Type B pancreatic cell (in vitro differentiated cells): ENCODE measurements at regions not wholly inside any gene's neighbourhood (a gene's known extent, or its start where the extent isn't known, plus 50 kb on each side); places are given as distances from the start of the nearest gene placed in this dataset.

Source experiments
- DNase-seq: peaks from one replicate; pipeline ENCODE4 v3.0.0; 2021; ENCODE audit warnings: mixed read lengths; ENCODE audit not compliant: unreplicated experiment; ENCODE audit errors: extremely low spot score
- H3K27ac Mint-ChIP-seq: 2 replicates; pipeline ENCODE4 v1.8.0; 2021; ENCODE audit warnings: mild to moderate bottlenecking, mixed read lengths
- H3K27me3 Mint-ChIP-seq: 2 replicates; pipeline ENCODE4 v1.8.0; 2021; ENCODE audit warnings: mixed read lengths
- H3K36me3 Mint-ChIP-seq: 2 replicates; pipeline ENCODE4 v1.8.0; 2021; ENCODE audit warnings: mixed read lengths
- H3K4me1 Mint-ChIP-seq: one replicate; pipeline ENCODE4 v1.8.0; 2021; ENCODE audit warnings: mixed read lengths; ENCODE audit not compliant: unreplicated experiment
- H3K4me3 Mint-ChIP-seq: 2 replicates; pipeline ENCODE4 v1.8.0; 2021; ENCODE audit warnings: mild to moderate bottlenecking, mixed read lengths
- H3K9me3 Mint-ChIP-seq: 2 replicates; pipeline ENCODE4 v1.8.0; 2021; ENCODE audit warnings: mixed read lengths
- CTCF ChIP-seq: fragments of 200-600 bp; sonication (generic); conservative IDR thresholded peaks from 2 replicates; pipeline ENCODE4 v1.5.0; 2021; ENCODE audit warnings: antibody characterized with exemption, mild to moderate bottlenecking

- DNase-seq: no peak
- H3K9me3 Mint-ChIP-seq: peaks cover 6% of the 10 kb centered on the region
- H3K4me1 Mint-ChIP-seq: no peaks in the 10 kb centered on the region
- no peak overlapping the region for H3K4me3 Mint-ChIP-seq
- no peaks in the 10 kb centered on the region for H3K27me3 Mint-ChIP-seq
- no peaks in the 10 kb centered on the region for H3K36me3 Mint-ChIP-seq
- H3K27ac Mint-ChIP-seq: no peak overlapping the region
- TF ChIP-seq CTCF: no peak
Observed at GRCh38 chr14:83356080-83356479, 1822.4 kb upstream of the SEL1L start.

- no peak for DNase-seq
- Mint-ChIP-seq H3K4me1 (no peaks in the 10 kb centered on the region), H3K27me3 (no peaks in the 10 kb centered on the region), H3K36me3 (no peaks in the 10 kb centered on the region), H3K27ac (no peak overlapping the region), H3K9me3 (no peaks in the 10 kb centered on the region), H3K4me3 (no peak overlapping the region)
- no peak for TF ChIP-seq CTCF
Observed at GRCh38 chr14:83372271-83372670, 1838.6 kb upstream of the SEL1L start.

GRCh38 chr14:83379436-83379835 lies 1845.8 kb upstream of the SEL1L start:
- Mint-ChIP-seq H3K36me3 (no peaks in the 10 kb centered on the region), H3K9me3 (no peaks in the 10 kb centered on the region), H3K27ac (no peak overlapping the region)

GRCh38 chr14:83384253-83384652 lies 1850.6 kb upstream of the SEL1L start:
- no peak for TF ChIP-seq CTCF
- no peaks in the 10 kb centered on the region for H3K4me1 Mint-ChIP-seq
- no peak overlapping the region for H3K4me3 Mint-ChIP-seq
- peaks cover 3% of the 10 kb centered on the region for H3K9me3 Mint-ChIP-seq
- no peak for DNase-seq
- H3K27me3 Mint-ChIP-seq: no peaks in the 10 kb centered on the region
- no peak overlapping the region for H3K27ac Mint-ChIP-seq
- H3K36me3 Mint-ChIP-seq: no peaks in the 10 kb centered on the region

More at GRCh38 chr14:83379436-83379835, 1845.8 kb upstream of the SEL1L start:
- DNase-seq: no peak
- Mint-ChIP-seq H3K4me3 (no peak overlapping the region), H3K4me1 (no peaks in the 10 kb centered on the region), H3K27me3 (no peaks in the 10 kb centered on the region)
- no peak for TF ChIP-seq CTCF

GRCh38 chr14:83395321-83395720 lies 1861.7 kb upstream of the SEL1L start:
- TF ChIP-seq CTCF: no peak
- Mint-ChIP-seq H3K4me1 (no peaks in the 10 kb centered on the region), H3K27ac (no peak overlapping the region), H3K27me3 (no peaks in the 10 kb centered on the region), H3K36me3 (no peaks in the 10 kb centered on the region), H3K4me3 (no peak overlapping the region), H3K9me3 (no peaks in the 10 kb centered on the region)
- no peak for DNase-seq

- Mint-ChIP-seq H3K4me3 (no peak overlapping the region), H3K4me1 (no peaks in the 10 kb centered on the region)
- no peak for DNase-seq
Observed at GRCh38 chr14:83416476-83416875, 1882.8 kb upstream of the SEL1L start.

More at GRCh38 chr14:83416476-83416875, 1882.8 kb upstream of the SEL1L start:
- Mint-ChIP-seq H3K27ac (no peak overlapping the region), H3K36me3 (no peaks in the 10 kb centered on the region), H3K9me3 (no peaks in the 10 kb centered on the region), H3K27me3 (no peaks in the 10 kb centered on the region)
- TF ChIP-seq CTCF: no peak
